ENCODE measurements at regions not wholly inside any gene's neighbourhood (a gene's known extent, or its start where the extent isn't known, plus 50 kb on each side); places are given as distances from the start of the nearest gene placed in this dataset.

GRCh38 chr5:171569065-171569712, 149.7 kb downstream of the FGF18 start:
- Mint-ChIP-seq H3K27me3 (peaks cover 31% of the 10 kb centered on the region), H3K9me3 (peaks cover 23% of the 10 kb centered on the region), H3K4me3 (no peak overlapping the region), H3K4me1 (no peaks in the 10 kb centered on the region), H3K27ac (no peak overlapping the region), H3K36me3 (peaks cover 6% of the 10 kb centered on the region)
- ATAC-seq, result no peak

- H3K9me3 Mint-ChIP-seq, result peaks cover 23% of the 10 kb centered on the region
- no peak for ATAC-seq
- H3K4me3 Mint-ChIP-seq, result no peak overlapping the region
- peaks cover 6% of the 10 kb centered on the region for H3K36me3 Mint-ChIP-seq
- H3K27me3 Mint-ChIP-seq, result peaks cover 40% of the 10 kb centered on the region
- no peaks in the 10 kb centered on the region for H3K4me1 Mint-ChIP-seq
- no peak overlapping the region for H3K27ac Mint-ChIP-seq
These were observed 150.9 kb downstream of the FGF18 start for GRCh38 chr5:171570244-171570825.

GRCh38 chr5:171571663-171572062, 152.2 kb downstream of the FGF18 start:
- H3K4me3 Mint-ChIP-seq, result no peak overlapping the region
- peaks cover 48% of the 10 kb centered on the region for H3K27me3 Mint-ChIP-seq
- H3K36me3 Mint-ChIP-seq, result peaks cover 6% of the 10 kb centered on the region
- no peak for ATAC-seq
- no peaks in the 10 kb centered on the region for H3K4me1 Mint-ChIP-seq
- peaks cover 29% of the 10 kb centered on the region for H3K9me3 Mint-ChIP-seq
- no peak overlapping the region for H3K27ac Mint-ChIP-seq

- Mint-ChIP-seq H3K27ac (no peak overlapping the region), H3K9me3 (peaks cover 29% of the 10 kb centered on the region), H3K4me3 (no peak overlapping the region), H3K4me1 (no peaks in the 10 kb centered on the region), H3K36me3 (peaks cover 6% of the 10 kb centered on the region), H3K27me3 (peaks cover 57% of the 10 kb centered on the region)
- no peak for ATAC-seq
These were observed 153.6 kb downstream of the FGF18 start for GRCh38 chr5:171573021-171573420.

DNA sequence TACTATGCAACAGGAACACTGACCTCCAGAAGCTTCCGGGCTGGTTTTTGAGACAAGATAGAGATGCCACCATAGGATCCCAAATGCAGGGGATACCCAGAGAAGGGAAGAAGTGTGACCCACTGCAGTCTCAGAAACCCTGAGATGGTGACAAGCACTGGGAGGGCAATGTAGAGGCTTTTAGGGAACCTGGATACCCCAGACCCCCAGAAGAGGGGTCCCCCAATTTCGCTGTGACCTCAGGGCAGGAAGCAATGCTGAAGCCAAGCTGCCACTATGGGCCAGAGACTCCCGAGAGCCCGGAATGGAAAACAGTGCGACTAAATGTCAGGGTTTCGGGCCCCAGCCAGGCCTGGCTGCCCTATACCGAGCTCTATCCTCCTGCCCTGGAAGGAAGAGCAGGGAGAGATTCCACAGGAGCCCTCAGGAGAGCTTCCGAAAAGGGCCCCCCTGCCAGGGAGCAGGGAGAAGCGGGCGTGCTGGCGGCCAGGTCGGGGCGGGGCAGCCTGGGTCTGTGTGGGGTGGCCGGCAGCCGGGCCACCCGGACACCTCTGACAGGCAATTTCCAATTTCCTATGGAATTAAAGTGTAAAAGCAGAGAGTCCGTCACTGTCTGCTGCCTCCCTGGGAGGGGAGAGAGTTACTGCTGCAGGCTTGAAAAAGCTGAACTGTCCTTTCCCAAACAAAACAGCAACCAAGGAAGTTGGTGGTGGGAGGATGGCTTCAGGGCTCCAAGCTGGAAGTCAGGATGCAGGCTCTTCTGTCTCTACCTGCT, 154.2 kb downstream of the FGF18 start:
- no peak for ATAC-seq
- no peak overlapping the region for H3K27ac Mint-ChIP-seq
- peaks cover 52% of the 10 kb centered on the region for H3K27me3 Mint-ChIP-seq
- peaks cover 25% of the 10 kb centered on the region for H3K9me3 Mint-ChIP-seq
- H3K36me3 Mint-ChIP-seq, result peaks cover 4% of the 10 kb centered on the region
- no peaks in the 10 kb centered on the region for H3K4me1 Mint-ChIP-seq
- no peak overlapping the region for H3K4me3 Mint-ChIP-seq

DNA sequence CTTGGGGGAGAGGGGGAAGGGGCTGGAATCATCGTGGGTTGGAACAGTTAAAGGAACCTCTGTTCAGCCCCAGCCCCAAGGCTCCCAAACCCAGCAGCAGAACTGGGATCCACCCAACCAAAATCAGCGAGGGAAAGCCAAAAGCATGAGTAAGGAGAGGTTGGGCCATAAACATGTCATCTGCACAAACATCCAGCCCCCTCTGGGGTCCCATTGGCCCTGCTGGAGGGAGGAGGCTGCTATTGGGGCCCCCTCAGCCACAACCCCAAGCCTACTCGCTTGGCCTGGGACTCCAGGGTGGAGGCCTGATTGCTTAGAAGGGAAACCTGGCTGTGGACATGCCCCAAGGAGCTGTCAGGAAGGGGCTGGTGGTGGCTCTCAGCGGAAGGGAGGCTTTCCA, 154.9 kb downstream of the FGF18 start:
- Mint-ChIP-seq H3K4me3 (no peak overlapping the region), H3K9me3 (peaks cover 20% of the 10 kb centered on the region), H3K27ac (no peak overlapping the region), H3K27me3 (peaks cover 44% of the 10 kb centered on the region), H3K4me1 (no peaks in the 10 kb centered on the region), H3K36me3 (no peaks in the 10 kb centered on the region)
- no peak for ATAC-seq

DNA sequence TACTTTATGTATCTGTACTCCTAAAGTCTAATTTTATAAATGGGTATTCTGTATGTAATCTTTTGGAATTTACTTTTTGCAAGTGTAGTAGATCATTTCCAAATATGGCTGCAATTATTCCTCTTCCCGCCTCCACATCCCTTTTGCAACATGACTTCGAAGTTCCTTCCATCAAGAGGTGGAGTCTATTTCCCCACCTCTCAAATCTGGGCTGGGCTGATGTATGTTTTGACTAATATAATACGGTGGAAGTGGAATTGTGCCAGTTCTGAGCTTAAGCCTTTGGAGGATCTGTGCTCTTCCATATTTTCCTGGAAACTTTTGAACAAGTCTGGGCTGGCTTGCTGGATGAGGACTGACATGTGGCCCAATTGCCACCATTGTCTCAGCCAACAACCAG, 155.9 kb downstream of the FGF18 start:
- Mint-ChIP-seq H3K4me1 (no peaks in the 10 kb centered on the region), H3K36me3 (no peaks in the 10 kb centered on the region), H3K4me3 (no peak overlapping the region), H3K27ac (no peak overlapping the region), H3K9me3 (peaks cover 13% of the 10 kb centered on the region), H3K27me3 (peaks cover 35% of the 10 kb centered on the region)
- ATAC-seq, result no peak

GRCh38 chr5:171575808-171576207, 156.4 kb downstream of the FGF18 start:
- H3K4me3 Mint-ChIP-seq, result no peak overlapping the region
- ATAC-seq, result no peak
- no peak overlapping the region for H3K27ac Mint-ChIP-seq
- no peaks in the 10 kb centered on the region for H3K36me3 Mint-ChIP-seq
- peaks cover 13% of the 10 kb centered on the region for H3K9me3 Mint-ChIP-seq
- peaks cover 35% of the 10 kb centered on the region for H3K27me3 Mint-ChIP-seq
- H3K4me1 Mint-ChIP-seq, result no peaks in the 10 kb centered on the region

- peaks cover 11% of the 10 kb centered on the region for H3K9me3 Mint-ChIP-seq
- H3K36me3 Mint-ChIP-seq, result no peaks in the 10 kb centered on the region
- no peak overlapping the region for H3K4me3 Mint-ChIP-seq
- H3K27me3 Mint-ChIP-seq, result peaks cover 27% of the 10 kb centered on the region
- no peak overlapping the region for H3K27ac Mint-ChIP-seq
- H3K4me1 Mint-ChIP-seq, result no peaks in the 10 kb centered on the region
- no peak for ATAC-seq
These were observed 157.8 kb downstream of the FGF18 start for GRCh38 chr5:171577042-171577758.

DNA sequence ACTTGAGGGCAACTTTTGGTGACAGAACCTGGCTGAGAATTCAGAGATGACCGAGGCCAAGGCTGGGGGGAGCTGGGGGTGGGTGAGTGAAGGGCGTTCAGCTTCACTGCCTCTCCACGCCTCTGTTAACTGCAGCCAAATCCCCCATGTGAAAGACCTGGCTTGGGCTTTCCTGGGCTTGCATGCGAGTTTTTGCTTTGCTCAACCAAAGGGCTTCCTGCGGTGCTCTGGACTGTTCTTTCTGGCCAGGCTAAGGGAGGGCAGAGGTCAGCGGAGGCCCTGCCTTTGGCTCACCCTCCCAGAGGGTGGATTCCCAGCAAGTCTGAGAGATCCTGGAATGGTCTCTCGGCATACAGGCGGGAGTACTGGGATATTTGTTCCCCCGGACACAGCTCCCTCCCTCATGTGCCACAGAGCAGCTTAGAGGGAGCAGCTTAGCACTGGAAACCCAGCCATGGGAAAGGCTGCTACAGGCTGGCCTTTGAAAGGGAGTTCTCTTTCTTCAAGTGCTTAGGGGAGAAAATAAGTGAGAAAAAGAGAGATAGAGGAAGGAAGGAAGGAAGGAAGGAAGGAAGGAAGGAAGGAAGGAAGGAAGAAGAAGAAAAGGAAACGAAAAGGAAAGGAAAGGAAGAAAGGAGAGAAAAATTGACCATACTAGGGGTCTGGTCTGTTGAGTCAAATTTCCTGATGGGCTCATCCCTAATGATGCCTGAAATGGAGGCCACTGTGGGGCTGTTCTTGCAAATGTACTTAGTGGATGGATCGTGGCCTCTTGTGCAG, 158.8 kb downstream of the FGF18 start:
- Mint-ChIP-seq H3K27ac (no peak overlapping the region), H3K9me3 (peaks cover 6% of the 10 kb centered on the region), H3K4me3 (no peak overlapping the region), H3K27me3 (peaks cover 27% of the 10 kb centered on the region), H3K4me1 (no peaks in the 10 kb centered on the region), H3K36me3 (no peaks in the 10 kb centered on the region)
- ATAC-seq, result no peak

GRCh38 chr5:171578829-171579491, 159.5 kb downstream of the FGF18 start:
- Mint-ChIP-seq H3K36me3 (no peaks in the 10 kb centered on the region), H3K9me3 (peaks cover 6% of the 10 kb centered on the region), H3K4me1 (no peaks in the 10 kb centered on the region), H3K27ac (no peak overlapping the region), H3K4me3 (no peak overlapping the region), H3K27me3 (peaks cover 27% of the 10 kb centered on the region)
- ATAC-seq, result no peak

DNA sequence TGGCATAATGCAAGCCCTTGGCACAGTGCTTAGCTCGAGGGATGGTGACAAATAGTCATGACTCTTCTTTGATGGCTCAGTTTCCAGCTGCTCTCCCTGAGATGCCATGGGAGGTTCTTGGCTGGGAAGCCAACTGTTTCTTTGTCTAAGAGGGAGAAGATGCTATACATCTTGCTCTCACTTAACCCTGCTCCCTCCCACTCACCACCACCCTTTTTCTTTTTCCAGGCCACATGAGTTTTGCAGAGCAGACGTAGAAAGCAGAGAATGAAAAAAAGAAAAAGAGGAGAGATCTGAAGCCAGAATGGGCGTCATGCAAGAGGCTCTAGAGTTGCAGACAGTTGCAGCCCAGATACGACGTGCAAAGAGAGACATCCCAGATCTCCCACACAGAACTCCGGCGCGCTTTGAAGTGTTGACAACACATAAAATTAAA, 160.5 kb downstream of the FGF18 start:
- Mint-ChIP-seq H3K27me3 (peaks cover 21% of the 10 kb centered on the region), H3K4me1 (no peaks in the 10 kb centered on the region), H3K9me3 (peaks cover 6% of the 10 kb centered on the region), H3K27ac (no peak overlapping the region), H3K4me3 (no peak overlapping the region), H3K36me3 (no peaks in the 10 kb centered on the region)
- ATAC-seq, result no peak

DNA sequence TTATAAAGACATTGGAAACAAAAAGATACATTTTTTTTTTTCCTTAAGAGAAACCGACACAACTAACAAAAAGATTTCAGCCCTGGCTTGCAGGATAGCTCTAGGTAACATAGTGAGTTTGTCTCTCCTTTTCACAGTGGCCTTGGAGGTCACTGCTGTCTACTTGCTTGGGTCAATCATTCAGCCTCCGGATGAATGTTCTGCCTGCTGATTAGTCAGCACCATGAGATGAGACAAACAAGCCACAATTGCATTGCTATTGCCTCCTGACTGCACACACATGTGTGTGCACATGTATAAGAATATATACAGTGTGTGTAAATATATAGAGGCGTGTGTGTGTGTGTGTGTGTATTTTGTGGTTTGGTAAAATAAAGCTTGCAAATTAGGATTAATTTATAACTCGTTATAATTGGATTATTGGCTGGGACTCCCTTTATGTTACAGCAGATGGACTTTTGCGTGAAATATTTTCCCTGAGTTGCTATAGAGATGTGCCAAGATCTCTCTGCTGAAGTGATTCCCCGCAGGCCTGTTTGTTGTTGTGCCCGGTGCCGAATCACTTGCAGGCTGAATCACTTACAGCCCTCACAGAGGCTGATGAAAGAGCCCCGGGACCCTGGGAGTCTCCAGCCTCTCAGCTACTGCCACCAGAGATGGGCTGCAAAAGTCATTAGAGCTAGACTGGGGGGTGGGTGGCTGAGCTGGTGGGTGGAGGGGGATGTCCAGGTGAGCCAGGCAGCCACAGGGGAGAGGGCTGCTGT, 161.2 kb downstream of the FGF18 start:
- peaks cover 15% of the 10 kb centered on the region for H3K27me3 Mint-ChIP-seq
- H3K4me3 Mint-ChIP-seq, result no peak overlapping the region
- no peaks in the 10 kb centered on the region for H3K4me1 Mint-ChIP-seq
- no peaks in the 10 kb centered on the region for H3K36me3 Mint-ChIP-seq
- no peak for ATAC-seq
- peaks cover 6% of the 10 kb centered on the region for H3K9me3 Mint-ChIP-seq
- no peak overlapping the region for H3K27ac Mint-ChIP-seq

- Mint-ChIP-seq H3K4me3 (no peak overlapping the region), H3K27ac (no peak overlapping the region), H3K4me1 (no peaks in the 10 kb centered on the region), H3K27me3 (peaks cover 8% of the 10 kb centered on the region), H3K9me3 (no peaks in the 10 kb centered on the region), H3K36me3 (no peaks in the 10 kb centered on the region)
- ATAC-seq, result no peak
These were observed 162.3 kb downstream of the FGF18 start for GRCh38 chr5:171581781-171582180.
